Endothelial cell (in vitro differentiated cells): ENCODE measurements at regions not wholly inside any gene's neighbourhood (a gene's known extent, or its start where the extent isn't known, plus 50 kb on each side); places are given as distances from the start of the nearest gene placed in this dataset.
"Not testable (repeated sequence)": the region's sequence is repeated elsewhere in the genome, so short reads cannot be mapped to it uniquely, and the experiment has no call there.

ENCODE experiments used
- DNase-seq: peaks from one replicate; pipeline ENCODE4 v3.0.0; 2021; ENCODE audit warnings: low spot score
- H3K27ac Mint-ChIP-seq: one replicate; pipeline ENCODE4 v1.8.0; 2021; ENCODE audit warnings: mixed read lengths, inconsistent platforms; ENCODE audit not compliant: unreplicated experiment
- H3K27me3 Mint-ChIP-seq: one replicate; pipeline ENCODE4 v1.8.0; 2021; ENCODE audit warnings: mild to moderate bottlenecking, moderate library complexity, mixed read lengths, inconsistent platforms; ENCODE audit not compliant: unreplicated experiment
- H3K36me3 Mint-ChIP-seq: one replicate; pipeline ENCODE4 v1.8.0; 2021; ENCODE audit warnings: mild to moderate bottlenecking, low read depth, mixed read lengths, inconsistent platforms; ENCODE audit not compliant: unreplicated experiment
- H3K4me1 Mint-ChIP-seq: one replicate; pipeline ENCODE4 v1.8.0; 2021; ENCODE audit warnings: mild to moderate bottlenecking, mixed read lengths, inconsistent platforms; ENCODE audit not compliant: unreplicated experiment
- H3K4me3 Mint-ChIP-seq: one replicate; pipeline ENCODE4 v1.8.0; 2021; ENCODE audit warnings: mild to moderate bottlenecking, mixed read lengths, inconsistent platforms; ENCODE audit not compliant: unreplicated experiment
- H3K9me3 Mint-ChIP-seq: one replicate; pipeline ENCODE4 v1.8.0; 2021; ENCODE audit warnings: mixed read lengths, inconsistent platforms; ENCODE audit not compliant: unreplicated experiment
- TF ChIP-seq, protein P1 (sequence below): fragments of 200-600 bp; sonication (generic); IDR thresholded peaks from one replicate; pipeline ENCODE4 v1.5.0; 2021; ENCODE audit warnings: antibody characterized with exemption; ENCODE audit not compliant: unreplicated experiment

DNA sequence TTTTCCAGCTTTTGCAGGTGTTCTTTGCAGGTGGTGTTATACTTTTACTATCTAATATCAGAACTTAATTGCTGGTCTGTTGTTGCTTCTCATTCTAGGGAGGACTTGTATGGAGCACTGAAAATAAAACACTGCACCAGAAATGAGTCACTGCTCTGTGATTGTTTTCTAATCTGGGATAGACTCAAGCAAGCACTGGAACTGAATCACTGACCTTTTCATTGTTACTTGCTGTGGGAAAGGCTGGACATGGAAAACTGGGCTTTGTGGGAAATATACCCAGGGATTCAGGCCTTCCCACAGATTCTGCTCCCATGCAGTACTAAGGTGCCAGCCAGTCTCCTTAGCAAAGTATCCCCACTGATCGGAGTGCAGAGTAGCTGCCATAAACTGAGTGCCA lies 470.0 kb upstream of the GCFC2 start:
- TF ChIP-seq, protein P1, sequence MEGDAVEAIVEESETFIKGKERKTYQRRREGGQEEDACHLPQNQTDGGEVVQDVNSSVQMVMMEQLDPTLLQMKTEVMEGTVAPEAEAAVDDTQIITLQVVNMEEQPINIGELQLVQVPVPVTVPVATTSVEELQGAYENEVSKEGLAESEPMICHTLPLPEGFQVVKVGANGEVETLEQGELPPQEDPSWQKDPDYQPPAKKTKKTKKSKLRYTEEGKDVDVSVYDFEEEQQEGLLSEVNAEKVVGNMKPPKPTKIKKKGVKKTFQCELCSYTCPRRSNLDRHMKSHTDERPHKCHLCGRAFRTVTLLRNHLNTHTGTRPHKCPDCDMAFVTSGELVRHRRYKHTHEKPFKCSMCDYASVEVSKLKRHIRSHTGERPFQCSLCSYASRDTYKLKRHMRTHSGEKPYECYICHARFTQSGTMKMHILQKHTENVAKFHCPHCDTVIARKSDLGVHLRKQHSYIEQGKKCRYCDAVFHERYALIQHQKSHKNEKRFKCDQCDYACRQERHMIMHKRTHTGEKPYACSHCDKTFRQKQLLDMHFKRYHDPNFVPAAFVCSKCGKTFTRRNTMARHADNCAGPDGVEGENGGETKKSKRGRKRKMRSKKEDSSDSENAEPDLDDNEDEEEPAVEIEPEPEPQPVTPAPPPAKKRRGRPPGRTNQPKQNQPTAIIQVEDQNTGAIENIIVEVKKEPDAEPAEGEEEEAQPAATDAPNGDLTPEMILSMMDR, result no peak
- no peaks in the 10 kb centered on the region for H3K4me1 Mint-ChIP-seq
- no peak overlapping the region for H3K4me3 Mint-ChIP-seq
- peaks cover 5% of the 10 kb centered on the region for H3K9me3 Mint-ChIP-seq
- H3K27me3 Mint-ChIP-seq, result no peaks in the 10 kb centered on the region
- no peaks in the 10 kb centered on the region for H3K36me3 Mint-ChIP-seq
- DNase-seq, result no peak
- H3K27ac Mint-ChIP-seq, result no peak overlapping the region

DNA sequence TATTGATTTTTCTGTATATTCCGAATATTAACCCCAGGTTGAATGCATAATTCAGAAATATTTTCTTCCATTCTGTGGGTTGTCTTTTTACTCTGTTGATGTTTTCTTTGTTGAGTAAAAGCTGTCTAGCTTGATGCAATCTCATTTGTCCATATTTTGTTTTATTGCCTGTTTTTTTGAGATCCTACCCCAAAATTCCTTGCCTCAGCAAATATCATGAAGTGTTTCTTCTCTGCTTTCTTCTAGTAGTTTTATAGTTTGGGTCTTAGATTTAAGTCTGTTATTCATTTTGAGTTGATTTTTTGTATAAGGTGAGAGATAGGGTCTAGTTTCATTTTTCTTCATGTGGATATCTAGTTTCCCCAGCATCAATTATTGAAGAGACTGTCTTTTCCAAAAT lies 467.9 kb upstream of the GCFC2 start:
- peaks cover 5% of the 10 kb centered on the region for H3K9me3 Mint-ChIP-seq

DNA sequence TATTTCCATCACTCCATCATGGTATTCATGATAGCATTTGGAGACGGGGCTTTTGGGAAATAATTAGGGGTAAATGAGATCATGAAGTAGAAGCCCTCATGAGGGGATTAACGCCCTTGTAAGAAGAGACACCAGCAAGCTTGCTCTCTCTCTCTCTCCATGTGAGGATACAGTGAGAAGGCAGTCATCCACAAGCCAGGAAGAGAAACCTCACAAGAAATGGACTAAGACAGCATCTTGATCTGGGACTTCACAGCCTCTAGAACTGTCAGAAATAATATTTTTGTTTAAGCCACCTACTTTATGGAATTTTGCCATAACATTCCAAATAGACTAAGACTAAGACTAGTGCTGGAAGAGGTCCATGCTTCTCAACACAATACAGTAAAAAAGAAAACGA lies 464.6 kb upstream of the GCFC2 start:
- DNase-seq, result no peak
- Mint-ChIP-seq H3K27me3 (no peaks in the 10 kb centered on the region), H3K4me3 (no peak overlapping the region), H3K9me3 (peaks cover 5% of the 10 kb centered on the region), H3K4me1 (no peaks in the 10 kb centered on the region), H3K36me3 (no peaks in the 10 kb centered on the region), H3K27ac (no peak overlapping the region)
- TF ChIP-seq, protein P1, result no peak

More for the DNA sequence above, 467.9 kb upstream of the GCFC2 start:
- no peaks in the 10 kb centered on the region for H3K4me1 Mint-ChIP-seq
- no peaks in the 10 kb centered on the region for H3K27me3 Mint-ChIP-seq
- H3K36me3 Mint-ChIP-seq, result no peaks in the 10 kb centered on the region
- TF ChIP-seq, protein P1, result no peak
- no peak overlapping the region for H3K4me3 Mint-ChIP-seq
- no peak for DNase-seq
- H3K27ac Mint-ChIP-seq, result no peak overlapping the region

DNA sequence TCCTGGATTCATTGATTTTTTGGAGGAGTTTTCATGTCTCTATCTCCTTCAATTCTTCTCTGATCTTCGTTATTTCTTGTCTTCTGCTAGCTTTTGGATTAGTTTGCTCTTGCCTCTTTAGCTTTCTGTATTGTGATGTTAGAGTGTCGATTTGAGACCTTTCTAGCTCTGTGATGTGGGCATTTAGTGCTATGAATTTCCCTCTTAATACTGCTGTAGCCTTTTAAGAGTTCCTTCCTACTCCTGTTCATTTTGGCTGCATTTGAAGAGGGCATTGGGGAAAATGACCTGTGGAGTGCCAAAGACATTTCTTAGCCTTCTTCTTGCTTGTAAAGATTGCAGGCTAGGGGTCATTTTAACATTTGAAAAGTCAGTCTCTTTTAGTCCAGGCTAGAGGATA lies 463.8 kb upstream of the GCFC2 start:
- H3K4me3 Mint-ChIP-seq, result no peak overlapping the region
- TF ChIP-seq, protein P1, result no peak
- H3K4me1 Mint-ChIP-seq, result no peaks in the 10 kb centered on the region
- no peaks in the 10 kb centered on the region for H3K36me3 Mint-ChIP-seq
- H3K27me3 Mint-ChIP-seq, result no peaks in the 10 kb centered on the region
- no peak overlapping the region for H3K27ac Mint-ChIP-seq
- peaks cover 5% of the 10 kb centered on the region for H3K9me3 Mint-ChIP-seq
- DNase-seq, result no peak

DNA sequence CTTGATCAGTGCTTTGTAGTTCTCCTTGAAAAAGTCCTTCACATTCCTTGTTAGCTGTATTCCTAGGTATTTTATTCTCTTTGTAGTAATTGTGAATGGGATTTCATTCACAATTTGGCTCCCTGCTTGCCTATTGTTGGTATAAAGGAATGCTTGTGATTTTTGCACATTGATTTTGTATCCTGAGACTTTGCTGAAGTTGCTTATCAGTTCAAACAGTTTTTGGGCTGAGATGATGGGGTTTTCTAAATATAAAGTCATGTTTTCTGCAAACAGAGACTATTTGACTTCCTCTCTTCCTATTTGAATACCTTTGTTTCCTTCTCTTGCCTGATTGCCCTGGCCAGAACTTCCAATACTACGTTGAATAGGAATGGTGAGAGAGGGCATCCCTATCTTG lies 462.5 kb upstream of the GCFC2 start:
- H3K4me3 Mint-ChIP-seq, H3K4me1 Mint-ChIP-seq, DNase-seq, H3K36me3 Mint-ChIP-seq, H3K27ac Mint-ChIP-seq, H3K9me3 Mint-ChIP-seq, H3K27me3 Mint-ChIP-seq: not testable (repeated sequence)

DNA sequence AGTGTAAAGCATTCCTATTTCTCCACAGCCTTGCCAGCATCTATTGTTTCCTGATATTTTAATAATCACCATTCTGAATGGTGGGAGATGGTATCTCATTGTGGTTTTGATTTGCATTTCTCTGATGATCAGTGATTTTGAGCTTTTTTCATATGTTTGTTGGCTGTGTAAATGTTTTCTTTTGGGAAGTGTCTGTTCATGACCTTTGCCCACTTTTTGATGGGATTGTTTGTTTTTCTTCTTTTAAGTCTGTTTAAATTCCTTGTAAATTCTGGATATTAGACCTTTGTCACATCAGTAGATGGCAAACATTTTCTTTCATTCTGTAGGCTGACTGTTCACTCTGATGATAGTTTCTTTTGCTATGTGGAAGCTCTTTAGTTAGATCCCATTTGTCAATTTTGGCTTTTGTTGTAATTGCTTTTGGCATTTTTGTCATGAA lies 461.5 kb upstream of the GCFC2 start:
- not testable (repeated sequence) for H3K4me3 Mint-ChIP-seq, H3K9me3 Mint-ChIP-seq, H3K36me3 Mint-ChIP-seq, DNase-seq, H3K27me3 Mint-ChIP-seq, H3K4me1 Mint-ChIP-seq, H3K27ac Mint-ChIP-seq
